Loucy (cell line): ENCODE measurements at regions not wholly inside any gene's neighbourhood (a gene's known extent, or its start where the extent isn't known, plus 50 kb on each side); places are given as distances from the start of the nearest gene placed in this dataset.

Source experiments
- H2AFZ ChIP-seq: fragments of 200-600 bp; sonication (generic); 2 replicates; pipeline ENCODE4 v1.6.0; 2016; ENCODE audit warnings: antibody characterized with exemption, mild to moderate bottlenecking, low read length, moderate library complexity
- H3F3A ChIP-seq: fragments of 200-600 bp; 2 replicates; pipeline ENCODE4 v1.6.0; 2016; ENCODE audit warnings: antibody characterized with exemption, low read depth, mild to moderate bottlenecking
- H3K27me3 ChIP-seq: fragments of 200-600 bp; sonication (generic); 2 replicates; pipeline ENCODE4 v1.6.1; 2014; ENCODE audit warnings: low read length, mild to moderate bottlenecking; ENCODE audit not compliant: insufficient read depth, poor library complexity, severe bottlenecking
- H3K36me3 ChIP-seq: fragments of 200-600 bp; sonication (generic); 2 replicates; pipeline ENCODE4 v1.6.1; 2016; ENCODE audit warnings: low read length; ENCODE audit not compliant: insufficient read depth
- H3K4me1 ChIP-seq: fragments of 200-600 bp; sonication (generic); 2 replicates; pipeline ENCODE4 v1.5.1; 2014; ENCODE audit warnings: low read length, mild to moderate bottlenecking; ENCODE audit not compliant: insufficient read depth, poor library complexity, severe bottlenecking
- H3K4me2 ChIP-seq: fragments of 200-600 bp; sonication (generic); 2 replicates; pipeline ENCODE4 v1.6.0; 2014; ENCODE audit warnings: antibody characterized with exemption, low read length, low read depth, mild to moderate bottlenecking; ENCODE audit not compliant: poor library complexity, severe bottlenecking
- H3K4me3 ChIP-seq: fragments of 200-600 bp; sonication (generic); 2 replicates; pipeline ENCODE4 v1.5.1; 2014; ENCODE audit warnings: low read length, mild to moderate bottlenecking, mixed read lengths; ENCODE audit not compliant: poor library complexity, severe bottlenecking
- H3K79me2 ChIP-seq: fragments of 200-600 bp; sonication (generic); 2 replicates; pipeline ENCODE4 v1.6.1; 2014; ENCODE audit warnings: low read length; ENCODE audit not compliant: insufficient read depth
- H3K9ac ChIP-seq: fragments of 200-600 bp; sonication (generic); 2 replicates; pipeline ENCODE4 v1.6.0; 2014; ENCODE audit warnings: mild to moderate bottlenecking, low read depth, low read length, moderate library complexity; ENCODE audit not compliant: poor library complexity, severe bottlenecking
- H3K9me2 ChIP-seq: fragments of 200-600 bp; sonication (generic); replicated peaks from 2 replicates; pipeline ENCODE4 v1.6.1; 2016; ENCODE audit warnings: low read depth, low read length, mixed read lengths
- H3K9me3 ChIP-seq: fragments of 200-600 bp; sonication (generic); 2 replicates; pipeline ENCODE4 v1.6.1; 2014; ENCODE audit warnings: mild to moderate bottlenecking, antibody characterized with exemption, low read length, low read depth; ENCODE audit not compliant: insufficient read depth
- H4K20me1 ChIP-seq: fragments of 200-600 bp; sonication (generic); 2 replicates; pipeline ENCODE4 v1.6.0; 2014; ENCODE audit warnings: antibody characterized with exemption, low read length, mild to moderate bottlenecking; ENCODE audit not compliant: insufficient read depth, poor library complexity, severe bottlenecking
- EZH2phosphoT487 ChIP-seq: fragments of 200-600 bp; IDR thresholded peaks from 2 replicates; pipeline ENCODE4 v1.6.1; 2018; ENCODE audit warnings: antibody characterized with exemption, mild to moderate bottlenecking, moderate library complexity, borderline replicate concordance
- TF ChIP-seq, protein P1 (sequence below): fragments of 200-600 bp; sonication (generic); conservative IDR thresholded peaks from 2 replicates; pipeline ENCODE4 v1.5.1; 2014; ENCODE audit warnings: mild to moderate bottlenecking, antibody characterized with exemption, low read length

DNA sequence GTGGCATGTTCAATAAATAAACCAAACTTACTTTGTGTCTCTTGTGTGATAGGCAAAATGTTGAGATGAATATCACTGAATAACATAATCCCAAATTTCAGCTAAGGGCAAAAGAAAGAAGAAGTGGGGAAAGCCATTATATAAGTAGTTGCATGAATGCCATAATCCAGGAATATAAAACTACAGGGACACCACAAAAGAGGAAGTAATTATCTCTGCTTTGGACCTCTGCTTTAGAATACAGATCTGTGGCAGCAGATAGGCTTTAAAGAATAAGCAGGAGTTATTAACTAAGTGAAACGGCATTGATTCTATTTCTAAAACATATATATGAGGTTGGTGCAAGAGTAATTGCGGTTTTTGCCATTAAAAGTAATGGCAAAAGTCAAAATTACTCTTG is 288.5 kb upstream of the SNX7 start:
- Histone ChIP-seq H3K36me3 (no peaks in the 10 kb centered on the region), H2AFZ (no peak overlapping the region), H3K27me3 (no peaks in the 10 kb centered on the region), H3K4me1 (peaks cover 19% of the 10 kb centered on the region), H3K79me2 (no peaks in the 10 kb centered on the region), H3K4me3 (no peak overlapping the region), H3K9me3 (no peaks in the 10 kb centered on the region), H3K4me2 (no peak overlapping the region), H3F3A (no peaks in the 10 kb centered on the region), H3K9ac (no peak overlapping the region), H3K9me2 (no peaks in the 10 kb centered on the region), H4K20me1 (no peaks in the 10 kb centered on the region)
- TF ChIP-seq, protein P1, sequence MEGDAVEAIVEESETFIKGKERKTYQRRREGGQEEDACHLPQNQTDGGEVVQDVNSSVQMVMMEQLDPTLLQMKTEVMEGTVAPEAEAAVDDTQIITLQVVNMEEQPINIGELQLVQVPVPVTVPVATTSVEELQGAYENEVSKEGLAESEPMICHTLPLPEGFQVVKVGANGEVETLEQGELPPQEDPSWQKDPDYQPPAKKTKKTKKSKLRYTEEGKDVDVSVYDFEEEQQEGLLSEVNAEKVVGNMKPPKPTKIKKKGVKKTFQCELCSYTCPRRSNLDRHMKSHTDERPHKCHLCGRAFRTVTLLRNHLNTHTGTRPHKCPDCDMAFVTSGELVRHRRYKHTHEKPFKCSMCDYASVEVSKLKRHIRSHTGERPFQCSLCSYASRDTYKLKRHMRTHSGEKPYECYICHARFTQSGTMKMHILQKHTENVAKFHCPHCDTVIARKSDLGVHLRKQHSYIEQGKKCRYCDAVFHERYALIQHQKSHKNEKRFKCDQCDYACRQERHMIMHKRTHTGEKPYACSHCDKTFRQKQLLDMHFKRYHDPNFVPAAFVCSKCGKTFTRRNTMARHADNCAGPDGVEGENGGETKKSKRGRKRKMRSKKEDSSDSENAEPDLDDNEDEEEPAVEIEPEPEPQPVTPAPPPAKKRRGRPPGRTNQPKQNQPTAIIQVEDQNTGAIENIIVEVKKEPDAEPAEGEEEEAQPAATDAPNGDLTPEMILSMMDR: no peak
- TF ChIP-seq EZH2phosphoT487: no peak

DNA sequence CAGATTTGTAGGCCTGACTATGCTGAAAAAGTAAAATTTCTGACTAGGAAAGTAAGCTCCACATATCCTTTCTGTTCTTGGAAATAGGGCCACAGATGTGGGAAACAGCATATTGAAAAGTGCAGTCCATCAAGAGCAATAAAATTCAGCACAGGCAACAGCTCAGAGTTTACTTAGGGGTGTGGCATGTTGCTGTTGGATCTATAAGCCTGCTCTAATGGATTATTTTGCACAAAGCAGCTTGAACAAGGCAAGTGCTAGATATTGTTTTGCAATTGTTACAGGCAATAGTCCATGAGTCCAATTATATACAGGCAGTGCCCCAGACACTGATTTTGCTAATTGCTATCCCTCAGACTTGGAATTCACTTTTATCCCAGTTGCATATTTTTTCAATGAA is 289.8 kb upstream of the SNX7 start:
- H3K4me1 ChIP-seq: peaks cover 19% of the 10 kb centered on the region

DNA sequence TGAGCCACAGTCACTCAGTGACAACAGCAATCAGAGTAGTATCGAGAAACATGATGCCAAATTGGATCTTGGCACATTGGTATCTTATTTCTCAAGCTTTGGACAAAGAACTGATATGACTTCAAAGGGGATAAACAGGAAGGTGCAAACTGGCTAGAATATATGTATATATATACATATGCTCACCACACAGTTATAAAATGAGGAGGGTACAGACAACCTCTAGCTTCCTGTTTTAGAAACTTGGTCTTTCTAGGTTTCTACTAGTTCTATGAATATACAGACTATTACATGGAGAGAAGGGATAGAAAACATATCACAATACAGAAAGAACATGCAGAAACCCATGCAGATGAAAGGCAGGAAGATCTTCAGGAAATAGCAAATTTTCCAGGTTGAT is 292.1 kb upstream of the SNX7 start:
- no peaks in the 10 kb centered on the region for H3K9me2 ChIP-seq
- H3K79me2 ChIP-seq: no peaks in the 10 kb centered on the region
- peak overlapping the region; percentile 57 for H2AFZ ChIP-seq
- peak overlapping the region; percentile 4 for H3K9ac ChIP-seq
- peaks cover 19% of the 10 kb centered on the region for H3K4me1 ChIP-seq
- TF ChIP-seq, protein P1: no peak
- TF ChIP-seq EZH2phosphoT487: no peak
- no peaks in the 10 kb centered on the region for H4K20me1 ChIP-seq
- H3K27me3 ChIP-seq: no peaks in the 10 kb centered on the region
- H3K4me3 ChIP-seq: peak overlapping the region; percentile 8
- no peaks in the 10 kb centered on the region for H3K36me3 ChIP-seq
- no peaks in the 10 kb centered on the region; the same call in 1 of the 2 replicates for H3K9me3 ChIP-seq
- no peaks in the 10 kb centered on the region for H3F3A ChIP-seq
- H3K4me2 ChIP-seq: peak overlapping the region; percentile 39

More for the DNA sequence above, 289.8 kb upstream of the SNX7 start:
- TF ChIP-seq EZH2phosphoT487: no peak
- TF ChIP-seq, protein P1: no peak
- no peaks in the 10 kb centered on the region for H3K79me2 ChIP-seq
- H4K20me1 ChIP-seq: no peaks in the 10 kb centered on the region
- no peak overlapping the region for H3K9ac ChIP-seq
- no peaks in the 10 kb centered on the region for H3K36me3 ChIP-seq
- no peak overlapping the region for H3K4me3 ChIP-seq
- H3F3A ChIP-seq: no peaks in the 10 kb centered on the region
- no peak overlapping the region for H2AFZ ChIP-seq
- no peaks in the 10 kb centered on the region for H3K27me3 ChIP-seq
- H3K9me3 ChIP-seq: no peaks in the 10 kb centered on the region; the same call in 1 of the 2 replicates
- no peak overlapping the region for H3K4me2 ChIP-seq
- H3K9me2 ChIP-seq: no peaks in the 10 kb centered on the region
